Activated CD4-positive, alpha-beta memory T cell treated with anti-CD3 and anti-CD28 coated beads, Interleukin-2, amount 10 ng/mL, durations not matched to agents 7 days and 5 days (primary cell): ENCODE measurements at regions not wholly inside any gene's neighbourhood (a gene's known extent, or its start where the extent isn't known, plus 50 kb on each side); places are given as distances from the start of the nearest gene placed in this dataset.

Experiments
- CTCF ChIA-PET: fragments of 350-600 bp; sonication (Branson Sonifier 250); formaldehyde crosslinking; loops from one replicate; lab custom pipeline; 2021; ENCODE audit warnings: antibody characterized with exemption, inconsistent platforms; lab: Charles Lee
- POLR2A ChIA-PET: fragments of 350-600 bp; sonication (Branson Sonifier 250); formaldehyde crosslinking; loops from one replicate; lab custom pipeline; 2021; ENCODE audit warnings: antibody characterized with exemption; lab: Charles Lee
- DNase-seq: peaks from one replicate; pipeline ENCODE4 v3.0.0-alpha.2; 2020
- H3K27ac Mint-ChIP-seq: one replicate; pipeline ENCODE4 v1.8.0; 2021; ENCODE audit warnings: mild to moderate bottlenecking, mixed read lengths
- H3K27me3 Mint-ChIP-seq: one replicate; pipeline ENCODE4 v1.8.0; 2021; ENCODE audit warnings: mixed read lengths
- H3K36me3 Mint-ChIP-seq: one replicate; pipeline ENCODE4 v1.8.0; 2021; ENCODE audit warnings: low read depth, mixed read lengths
- H3K4me1 Mint-ChIP-seq: one replicate; pipeline ENCODE4 v1.8.0; 2021; ENCODE audit warnings: mixed read lengths
- H3K4me3 Mint-ChIP-seq: one replicate; pipeline ENCODE4 v1.8.0; 2021; ENCODE audit warnings: mild to moderate bottlenecking, mixed read lengths
- H3K9me3 Mint-ChIP-seq: one replicate; pipeline ENCODE4 v1.8.0; 2021; ENCODE audit warnings: mixed read lengths

DNA sequence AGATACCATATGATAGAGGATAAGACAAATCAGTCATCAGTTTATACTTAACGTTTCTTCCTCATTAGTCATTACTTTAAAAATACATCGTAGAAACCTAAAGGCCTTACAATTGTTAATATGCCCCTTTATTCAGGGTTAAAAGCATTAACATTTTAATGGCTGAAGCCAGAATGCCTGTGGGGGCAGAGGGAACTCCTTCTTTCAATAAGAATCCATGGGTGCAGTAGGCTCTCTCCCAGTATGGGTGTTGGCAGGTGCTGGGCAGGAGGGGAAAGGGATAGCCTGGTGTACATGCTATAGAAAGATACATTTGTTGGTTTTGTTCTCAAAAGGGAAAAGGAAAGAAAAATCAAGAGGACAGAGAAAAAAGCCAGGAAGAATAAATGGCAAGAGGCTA lies 1035.7 kb upstream of the POU3F3 start:
- Mint-ChIP-seq H3K4me3 (no peak overlapping the region), H3K4me1 (no peaks in the 10 kb centered on the region), H3K36me3 (no peaks in the 10 kb centered on the region), H3K27me3 (no peaks in the 10 kb centered on the region), H3K9me3 (peaks cover 2% of the 10 kb centered on the region), H3K27ac (no peak overlapping the region)
- ChIA-PET POLR2A (no interaction called here), CTCF (no interaction called here)
- DNase-seq = no peak

DNA sequence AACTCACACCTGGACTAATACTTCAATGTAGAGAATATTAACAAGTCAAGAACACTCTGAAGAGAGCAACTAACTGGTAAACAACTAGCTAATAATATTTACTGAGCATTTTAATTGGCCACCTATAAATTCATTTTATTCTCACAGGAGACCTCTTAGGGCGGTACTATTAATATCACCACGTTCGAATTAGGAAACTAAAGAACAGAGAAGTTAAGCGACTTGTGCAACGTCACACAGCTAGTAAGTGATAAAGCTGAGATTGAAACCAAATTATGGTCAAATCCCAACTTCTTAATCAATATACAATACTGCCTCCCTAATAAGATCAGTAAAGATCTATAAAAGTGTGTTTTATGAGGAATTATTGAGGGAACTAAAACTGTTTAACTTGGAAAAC lies 1034.3 kb upstream of the POU3F3 start:
- ChIA-PET POLR2A (no interaction called here), CTCF (no interaction called here)
- no peak overlapping the region for H3K27ac Mint-ChIP-seq
- no peaks in the 10 kb centered on the region for H3K27me3 Mint-ChIP-seq
- peaks cover 2% of the 10 kb centered on the region for H3K9me3 Mint-ChIP-seq
- DNase-seq = no peak
- no peaks in the 10 kb centered on the region for H3K36me3 Mint-ChIP-seq
- no peak overlapping the region for H3K4me3 Mint-ChIP-seq
- H3K4me1 Mint-ChIP-seq = no peaks in the 10 kb centered on the region

DNA sequence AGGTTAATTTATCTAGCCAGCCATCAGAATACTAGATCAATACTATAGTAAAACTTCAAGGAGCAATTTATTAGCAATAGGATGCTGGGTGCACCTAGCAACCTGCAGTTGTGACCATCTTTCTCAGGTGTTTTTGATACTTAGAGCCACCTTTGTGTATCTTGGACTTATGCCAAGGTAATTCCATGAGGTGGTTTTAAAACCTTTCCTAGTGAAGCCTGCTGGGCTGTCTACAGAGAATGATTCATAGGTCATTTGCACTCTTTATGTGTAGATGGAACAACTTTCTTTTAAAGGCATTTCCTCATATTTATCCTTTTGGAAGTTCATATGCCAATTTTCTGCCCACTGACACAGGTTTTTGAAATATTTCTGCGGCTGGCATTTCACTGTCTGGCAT lies 1030.1 kb upstream of the POU3F3 start:
- no peak for DNase-seq
- ChIA-PET CTCF (no interaction called here), POLR2A (no interaction called here)
- no peak overlapping the region for H3K27ac Mint-ChIP-seq
- no peaks in the 10 kb centered on the region for H3K4me1 Mint-ChIP-seq
- peaks cover 11% of the 10 kb centered on the region for H3K9me3 Mint-ChIP-seq
- H3K27me3 Mint-ChIP-seq = no peaks in the 10 kb centered on the region
- H3K36me3 Mint-ChIP-seq = no peaks in the 10 kb centered on the region
- H3K4me3 Mint-ChIP-seq = no peak overlapping the region

DNA sequence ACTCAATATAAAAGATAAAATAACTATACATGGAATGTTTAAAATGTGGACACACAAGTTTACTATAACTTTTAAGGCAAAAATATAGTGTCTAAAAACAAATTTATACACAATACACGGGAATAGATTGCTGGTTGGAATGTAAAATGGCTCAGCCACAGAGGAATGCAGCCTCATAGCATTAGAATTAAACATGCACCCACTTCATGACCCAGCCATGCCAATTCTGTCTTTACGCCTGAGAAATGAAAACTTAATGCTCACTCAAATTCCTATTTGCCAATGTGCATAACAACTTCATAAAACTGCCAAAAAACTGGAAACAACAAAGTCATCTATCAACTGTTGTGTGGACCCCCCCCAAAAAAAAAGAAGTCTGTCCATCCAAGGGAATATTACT lies 1006.6 kb upstream of the POU3F3 start:
- Mint-ChIP-seq H3K36me3 (no peaks in the 10 kb centered on the region), H3K27me3 (no peaks in the 10 kb centered on the region), H3K9me3 (peaks cover 15% of the 10 kb centered on the region), H3K4me1 (no peaks in the 10 kb centered on the region), H3K4me3 (no peak overlapping the region), H3K27ac (no peak overlapping the region)
- DNase-seq = no peak
- ChIA-PET CTCF (no interaction called here), POLR2A (no interaction called here)

DNA sequence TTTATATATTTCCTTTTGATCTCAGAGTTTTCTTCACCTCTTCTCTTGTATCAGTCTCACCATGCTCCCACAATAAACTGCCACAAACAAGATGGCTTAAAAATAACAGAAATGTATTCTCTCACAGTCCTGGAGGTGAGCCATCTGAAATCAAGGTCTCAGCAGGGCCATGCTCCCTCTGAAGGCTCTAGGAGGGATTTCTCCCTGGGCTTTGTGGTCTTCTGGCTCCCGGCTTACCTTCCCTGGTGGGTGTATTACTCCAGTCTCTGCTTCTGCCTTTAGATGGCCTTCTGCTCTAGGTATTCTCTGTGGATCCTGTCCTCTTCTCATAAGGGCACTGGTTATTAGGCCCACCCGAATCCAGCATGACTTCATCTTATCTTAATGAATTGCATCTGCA lies 994.7 kb upstream of the POU3F3 start:
- Mint-ChIP-seq H3K4me3 (no peak overlapping the region), H3K36me3 (no peaks in the 10 kb centered on the region), H3K4me1 (no peaks in the 10 kb centered on the region), H3K27ac (no peak overlapping the region), H3K27me3 (no peaks in the 10 kb centered on the region), H3K9me3 (peaks cover 13% of the 10 kb centered on the region)
- CTCF ChIA-PET = no interaction called here
- POLR2A ChIA-PET = no interaction called here
- no peak for DNase-seq

DNA sequence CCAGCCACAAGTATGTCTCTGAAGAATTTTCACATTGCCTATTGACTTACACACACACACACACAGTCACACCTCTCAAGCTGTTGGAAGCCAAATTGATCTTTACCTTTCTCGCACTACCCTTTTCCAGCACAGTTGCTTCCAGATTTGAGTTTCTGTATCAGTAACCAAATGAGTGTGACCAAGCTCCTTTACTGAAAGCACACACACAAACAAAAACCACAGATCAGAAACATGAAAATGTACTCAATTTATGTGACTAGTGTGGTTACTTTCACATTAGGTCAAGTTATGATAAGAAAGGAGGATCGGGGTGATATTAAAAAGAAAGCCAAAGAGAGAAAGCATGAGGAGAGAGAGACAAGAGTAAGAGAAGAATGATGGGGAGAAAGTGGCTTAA lies 993.9 kb upstream of the POU3F3 start:
- Mint-ChIP-seq H3K27me3 (no peaks in the 10 kb centered on the region), H3K9me3 (peaks cover 13% of the 10 kb centered on the region), H3K4me1 (no peaks in the 10 kb centered on the region), H3K36me3 (no peaks in the 10 kb centered on the region), H3K4me3 (no peak overlapping the region), H3K27ac (no peak overlapping the region)
- DNase-seq = no peak
- ChIA-PET CTCF (no interaction called here), POLR2A (no interaction called here)

DNA sequence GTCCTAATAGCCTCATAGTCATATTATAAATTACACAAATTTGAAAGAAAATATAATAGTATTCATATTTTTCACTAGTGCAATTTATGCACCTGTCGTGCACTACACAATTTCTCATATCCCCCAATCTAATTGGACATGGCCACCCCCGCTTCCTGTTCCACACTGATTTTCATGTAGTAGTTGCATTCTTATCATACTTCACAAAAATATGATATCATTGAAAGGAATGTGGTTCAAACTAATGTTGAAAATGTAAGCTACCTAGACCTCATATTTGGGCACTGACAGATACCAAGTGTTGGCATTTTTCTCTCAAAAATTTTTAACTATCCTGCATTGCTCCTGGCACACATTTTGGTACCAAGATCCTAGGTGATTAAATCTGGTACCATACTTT lies 985.5 kb upstream of the POU3F3 start:
- no peak overlapping the region for H3K4me3 Mint-ChIP-seq
- H3K4me1 Mint-ChIP-seq = no peaks in the 10 kb centered on the region
- no peak overlapping the region for H3K27ac Mint-ChIP-seq
- peaks cover 8% of the 10 kb centered on the region for H3K9me3 Mint-ChIP-seq
- no peaks in the 10 kb centered on the region for H3K36me3 Mint-ChIP-seq
- POLR2A ChIA-PET = no interaction called here
- DNase-seq = no peak
- H3K27me3 Mint-ChIP-seq = no peaks in the 10 kb centered on the region
- CTCF ChIA-PET = no interaction called here

DNA sequence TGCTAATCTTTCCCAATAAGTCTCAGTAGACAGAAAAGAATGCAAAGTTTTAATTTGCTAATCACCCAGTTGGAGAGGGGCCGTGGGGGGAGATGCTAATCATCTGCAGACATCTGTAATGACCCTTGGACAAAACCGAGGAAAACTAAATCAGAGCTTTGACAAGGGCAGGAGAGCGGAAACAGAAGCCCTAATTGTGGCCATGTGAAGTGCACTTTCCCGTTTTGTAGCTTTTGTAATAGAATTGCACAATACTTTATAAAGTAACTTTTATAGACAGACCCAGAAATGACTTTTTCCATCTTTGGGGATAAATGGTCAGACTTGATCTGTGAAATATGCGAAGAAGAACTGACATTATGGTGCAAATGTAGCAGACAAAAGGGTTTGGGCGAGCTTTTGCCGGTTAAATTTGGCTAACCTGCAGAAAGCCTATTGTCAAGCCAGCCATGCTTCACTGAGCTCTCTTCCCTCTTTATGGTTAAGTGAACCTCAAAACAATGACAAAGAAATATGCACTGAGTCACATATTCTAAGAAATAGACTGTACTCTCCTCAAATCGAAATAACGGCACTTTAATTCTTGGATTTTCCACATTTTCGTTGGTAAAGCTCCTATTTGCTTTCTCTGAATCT lies 980.1 kb upstream of the POU3F3 start:
- no peaks in the 10 kb centered on the region for H3K4me1 Mint-ChIP-seq
- no peak overlapping the region for H3K4me3 Mint-ChIP-seq
- no peaks in the 10 kb centered on the region for H3K36me3 Mint-ChIP-seq
- no peak overlapping the region for H3K27ac Mint-ChIP-seq
- CTCF ChIA-PET = no interaction called here
- peaks cover 6% of the 10 kb centered on the region for H3K9me3 Mint-ChIP-seq
- no peak for DNase-seq
- H3K27me3 Mint-ChIP-seq = no peaks in the 10 kb centered on the region
- POLR2A ChIA-PET = no interaction called here

DNA sequence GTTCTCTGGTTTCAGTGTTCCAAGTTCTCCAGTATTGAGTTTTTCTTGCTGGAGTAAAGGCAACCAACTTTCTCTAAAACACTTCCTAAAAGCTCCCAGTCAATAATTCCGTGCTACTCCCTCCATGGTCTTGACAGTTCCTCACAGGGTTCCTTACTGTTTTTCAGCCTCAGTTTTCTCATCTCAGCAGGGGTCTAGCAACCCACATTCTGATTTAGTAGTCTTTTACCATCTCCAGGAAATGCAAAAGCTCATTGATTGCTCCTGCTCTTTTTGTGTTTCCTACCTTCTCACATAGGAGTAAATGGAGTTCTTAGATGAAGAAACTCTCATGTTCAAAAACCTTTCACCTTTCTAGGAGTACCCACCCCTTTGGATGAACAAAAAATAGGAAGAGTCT lies 978.8 kb upstream of the POU3F3 start:
- CTCF ChIA-PET = no interaction called here
- H3K4me1 Mint-ChIP-seq = no peaks in the 10 kb centered on the region

DNA sequence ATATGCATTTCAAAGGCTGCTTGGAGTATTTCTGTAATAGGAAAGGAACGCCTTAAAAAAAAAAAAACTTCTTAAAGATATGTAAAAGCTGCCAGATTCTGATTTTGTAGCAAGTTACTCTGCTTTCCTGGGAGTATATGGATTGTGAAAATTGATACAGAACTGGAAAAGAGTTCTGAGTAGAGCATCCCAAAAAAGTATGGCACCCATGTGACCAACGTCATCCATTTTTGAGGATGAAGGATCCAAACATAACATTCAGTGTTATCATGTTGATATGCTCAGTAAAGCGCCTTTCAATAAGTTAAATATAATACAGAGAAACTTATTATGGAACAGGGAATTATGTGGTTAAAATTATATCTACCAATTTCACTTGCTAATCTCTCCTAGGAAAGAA lies 978.4 kb upstream of the POU3F3 start:
- ChIA-PET POLR2A (no interaction called here), CTCF (no interaction called here)
- DNase-seq = no peak
- no peaks in the 10 kb centered on the region for H3K4me1 Mint-ChIP-seq
- H3K9me3 Mint-ChIP-seq = peaks cover 3% of the 10 kb centered on the region
- H3K27me3 Mint-ChIP-seq = no peaks in the 10 kb centered on the region
- no peak overlapping the region for H3K4me3 Mint-ChIP-seq
- H3K27ac Mint-ChIP-seq = no peak overlapping the region
- H3K36me3 Mint-ChIP-seq = no peaks in the 10 kb centered on the region

More for the DNA sequence above, 978.8 kb upstream of the POU3F3 start:
- DNase-seq = no peak
- Mint-ChIP-seq H3K36me3 (no peaks in the 10 kb centered on the region), H3K4me3 (no peak overlapping the region), H3K27me3 (no peaks in the 10 kb centered on the region), H3K9me3 (peaks cover 3% of the 10 kb centered on the region), H3K27ac (no peak overlapping the region)
- POLR2A ChIA-PET = no interaction called here

DNA sequence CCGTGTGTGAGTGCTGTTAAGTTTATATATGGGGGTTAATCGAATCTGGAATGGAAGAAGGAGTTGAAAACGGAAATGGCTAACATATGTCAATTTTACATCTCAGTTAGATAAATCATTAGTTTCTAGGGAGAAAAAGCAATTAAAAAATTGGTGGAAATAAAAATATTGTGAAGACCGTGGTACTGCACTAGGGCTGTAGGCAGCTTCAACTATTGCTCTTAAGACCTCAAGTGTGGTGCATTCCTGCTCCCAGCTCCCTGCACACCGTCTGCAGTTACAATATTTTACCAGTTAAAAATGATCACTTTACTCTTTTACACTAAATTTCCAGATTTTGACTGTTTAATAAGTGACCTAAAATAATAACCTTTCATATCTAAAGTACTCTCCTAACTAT lies 977.3 kb upstream of the POU3F3 start:
- ChIA-PET CTCF (no interaction called here), POLR2A (no interaction called here)
- Mint-ChIP-seq H3K4me1 (no peaks in the 10 kb centered on the region), H3K9me3 (peaks cover under 1% of the 10 kb centered on the region), H3K4me3 (no peak overlapping the region), H3K27ac (no peak overlapping the region), H3K27me3 (no peaks in the 10 kb centered on the region), H3K36me3 (no peaks in the 10 kb centered on the region)
- no peak for DNase-seq

DNA sequence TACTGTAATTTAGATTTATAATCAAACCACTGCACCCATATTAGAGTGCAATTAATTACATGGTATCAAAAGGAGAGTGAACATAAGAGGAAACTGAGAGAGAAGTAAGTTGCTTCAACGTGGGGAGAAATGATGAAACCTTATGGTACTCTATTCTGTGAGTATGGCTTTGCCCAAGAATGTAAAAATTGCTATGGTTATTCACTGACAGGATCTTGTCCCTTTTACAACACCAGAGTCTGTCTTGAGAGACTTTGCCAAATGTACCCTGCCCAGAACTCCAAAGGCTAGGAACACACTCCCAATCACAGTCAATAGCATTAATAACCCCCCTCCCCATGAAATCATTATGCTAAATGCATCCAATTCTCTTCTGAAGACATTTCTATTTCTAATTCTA lies 974.8 kb upstream of the POU3F3 start:
- H3K4me1 Mint-ChIP-seq = no peaks in the 10 kb centered on the region
- no peaks in the 10 kb centered on the region for H3K36me3 Mint-ChIP-seq
- POLR2A ChIA-PET = no interaction called here
- DNase-seq = no peak
- H3K27ac Mint-ChIP-seq = no peak overlapping the region
- peaks cover 4% of the 10 kb centered on the region for H3K9me3 Mint-ChIP-seq
- CTCF ChIA-PET = no interaction called here
- no peaks in the 10 kb centered on the region for H3K27me3 Mint-ChIP-seq
- H3K4me3 Mint-ChIP-seq = no peak overlapping the region

DNA sequence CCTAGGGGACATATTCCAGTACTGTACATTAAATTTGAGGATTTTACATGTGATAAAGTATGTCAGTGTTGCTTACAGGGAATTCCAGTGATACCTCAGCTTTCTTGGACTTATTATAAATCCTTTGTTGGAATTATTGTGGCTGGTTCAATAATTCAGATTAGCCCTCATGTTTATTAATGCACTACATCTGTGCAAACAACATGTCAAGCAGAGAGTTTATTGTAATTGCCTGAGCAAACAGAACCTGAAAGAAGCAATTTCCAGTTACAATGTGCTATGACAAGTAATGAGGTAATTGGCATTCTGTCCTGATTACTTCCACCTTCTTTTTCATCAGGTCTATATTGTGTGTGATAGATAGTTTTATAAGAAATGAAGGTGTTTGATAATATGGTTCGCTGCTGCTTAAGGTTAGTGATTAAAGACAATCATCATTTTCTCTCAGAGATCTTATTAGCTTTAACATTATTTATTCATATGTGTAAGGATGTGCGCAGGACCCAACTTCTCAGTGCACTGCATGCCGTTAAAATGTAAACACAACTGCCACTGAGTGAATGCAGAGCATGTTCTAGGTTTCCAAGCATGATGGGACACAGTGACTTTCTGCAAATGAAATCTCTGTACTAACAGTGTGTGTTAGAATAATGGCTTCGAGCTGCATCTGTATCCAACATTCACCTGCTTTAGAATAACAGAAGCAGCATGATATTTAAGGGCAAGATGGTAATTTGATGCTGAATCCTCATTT lies 973.7 kb upstream of the POU3F3 start:
- Mint-ChIP-seq H3K4me1 (no peaks in the 10 kb centered on the region), H3K27ac (no peak overlapping the region), H3K4me3 (no peak overlapping the region), H3K27me3 (no peaks in the 10 kb centered on the region), H3K9me3 (peaks cover 4% of the 10 kb centered on the region), H3K36me3 (no peaks in the 10 kb centered on the region)
- POLR2A ChIA-PET = no interaction called here
- CTCF ChIA-PET = no interaction called here
- DNase-seq = no peak

DNA sequence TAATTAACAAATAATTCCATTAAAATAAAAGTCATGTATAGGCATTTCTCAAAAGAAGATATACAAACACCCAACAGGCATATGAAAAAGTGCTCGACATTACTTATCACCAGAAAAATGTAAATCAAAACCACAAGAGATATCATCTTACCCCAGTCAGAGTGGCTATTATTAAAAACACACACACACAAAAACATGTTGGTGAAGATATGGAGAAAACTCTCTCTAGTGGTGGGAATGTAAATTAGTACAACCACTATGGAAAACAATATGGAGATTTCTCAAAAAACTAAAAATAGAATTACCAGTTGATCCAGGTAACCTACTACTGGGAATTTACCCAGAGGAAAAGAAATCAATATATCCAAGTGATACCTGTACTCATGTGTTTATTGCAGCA lies 966.3 kb upstream of the POU3F3 start:
- no peaks in the 10 kb centered on the region for H3K4me1 Mint-ChIP-seq
- no peak for DNase-seq
- H3K27ac Mint-ChIP-seq = no peak overlapping the region
- ChIA-PET POLR2A (no interaction called here), CTCF (no interaction called here)
- peaks cover 17% of the 10 kb centered on the region for H3K9me3 Mint-ChIP-seq
- H3K4me3 Mint-ChIP-seq = no peak overlapping the region
- no peaks in the 10 kb centered on the region for H3K36me3 Mint-ChIP-seq
- no peaks in the 10 kb centered on the region for H3K27me3 Mint-ChIP-seq
